ENCODE measurements at regions not wholly inside any gene's neighbourhood (a gene's known extent, or its start where the extent isn't known, plus 50 kb on each side); places are given as distances from the start of the nearest gene placed in this dataset.

GRCh38 chr20:1790386-1790785 lies 104.8 kb upstream of the SIRPA start:
- Histone ChIP-seq H3F3A (ENCODE audit: low read length, unreplicated experiment) (no peaks in the 10 kb centered on the region), H3K9ac (ENCODE audit: low read length) (no peak overlapping the region), H3K4me1 (ENCODE audit: insufficient read depth, low read length) (no peaks in the 10 kb centered on the region), H4K20me1 (ENCODE audit: low read length) (no peaks in the 10 kb centered on the region), H3K9me3 (ENCODE audit: low read length) (no peaks in the 10 kb centered on the region), H3K79me2 (ENCODE audit: low read length) (no peaks in the 10 kb centered on the region), H3K27ac (ENCODE audit: low read length) (no peak overlapping the region), H3K4me3 (ENCODE audit: low read length) (no peak overlapping the region), H3K4me2 (ENCODE audit: low read length) (no peak overlapping the region), H3K9me2 (replicated peaks; ENCODE audit: low read length) (no peaks in the 10 kb centered on the region), H3K36me3 (ENCODE audit: low read depth, low read length) (no peaks in the 10 kb centered on the region), H2AFZ (ENCODE audit: low read length) (no peak overlapping the region), H3K27me3 (ENCODE audit: low read length) (no peaks in the 10 kb centered on the region)
- ChIA-PET POLR2A (ENCODE audit: unreplicated experiment) (no interaction called here), CTCF (no interaction called here)
- ATAC-seq (no peak), DNase-seq (no peak)
- intact Hi-C loops (cut with micrococcal nuclease): no loop called here
- TF ChIP-seq EZH2 (IDR thresholded peaks at IDR 0.05; ENCODE audit: low read length, unreplicated experiment) (no peak), EZH2phosphoT487 (IDR thresholded peaks at IDR 0.05; ENCODE audit: borderline replicate concordance, low read length) (no peak)
- TF ChIP-seq, protein P1, sequence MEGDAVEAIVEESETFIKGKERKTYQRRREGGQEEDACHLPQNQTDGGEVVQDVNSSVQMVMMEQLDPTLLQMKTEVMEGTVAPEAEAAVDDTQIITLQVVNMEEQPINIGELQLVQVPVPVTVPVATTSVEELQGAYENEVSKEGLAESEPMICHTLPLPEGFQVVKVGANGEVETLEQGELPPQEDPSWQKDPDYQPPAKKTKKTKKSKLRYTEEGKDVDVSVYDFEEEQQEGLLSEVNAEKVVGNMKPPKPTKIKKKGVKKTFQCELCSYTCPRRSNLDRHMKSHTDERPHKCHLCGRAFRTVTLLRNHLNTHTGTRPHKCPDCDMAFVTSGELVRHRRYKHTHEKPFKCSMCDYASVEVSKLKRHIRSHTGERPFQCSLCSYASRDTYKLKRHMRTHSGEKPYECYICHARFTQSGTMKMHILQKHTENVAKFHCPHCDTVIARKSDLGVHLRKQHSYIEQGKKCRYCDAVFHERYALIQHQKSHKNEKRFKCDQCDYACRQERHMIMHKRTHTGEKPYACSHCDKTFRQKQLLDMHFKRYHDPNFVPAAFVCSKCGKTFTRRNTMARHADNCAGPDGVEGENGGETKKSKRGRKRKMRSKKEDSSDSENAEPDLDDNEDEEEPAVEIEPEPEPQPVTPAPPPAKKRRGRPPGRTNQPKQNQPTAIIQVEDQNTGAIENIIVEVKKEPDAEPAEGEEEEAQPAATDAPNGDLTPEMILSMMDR (conservative IDR thresholded peaks at IDR 0.05; ENCODE audit: low read depth, low read length): no peak
- BruUV-seq (replicated peaks): no TSS peak

DNA sequence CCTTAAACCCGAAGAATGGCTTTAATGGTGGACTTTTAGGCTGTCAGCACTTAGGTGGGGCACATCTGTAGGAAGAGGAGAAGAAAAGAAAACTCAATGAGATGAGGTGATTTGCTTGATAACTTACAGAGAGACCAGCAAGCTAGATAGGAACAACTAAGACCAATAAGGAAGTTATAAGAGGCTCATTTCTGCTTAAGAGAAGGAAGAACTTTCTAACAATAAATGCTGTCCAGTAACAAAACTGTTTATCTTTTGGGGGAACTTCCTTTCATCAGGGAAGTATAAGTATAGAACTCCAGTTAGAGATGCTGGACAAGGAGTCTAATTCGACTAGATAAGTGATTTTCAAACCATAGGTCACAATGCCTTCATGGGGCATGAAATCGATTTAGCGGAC lies 107.2 kb upstream of the SIRPA start:
- intact Hi-C loops (cut with micrococcal nuclease): no loop called here
- H3K79me2 ChIP-seq (ENCODE audit: low read length): no peaks in the 10 kb centered on the region

GRCh38 chr20:1786486-1786885 lies 108.7 kb upstream of the SIRPA start:
- ATAC-seq (no peak), DNase-seq (no peak)
- Histone ChIP-seq H4K20me1 (ENCODE audit: low read length) (no peaks in the 10 kb centered on the region), H3K27me3 (ENCODE audit: low read length) (no peaks in the 10 kb centered on the region), H3K36me3 (ENCODE audit: low read depth, low read length) (no peaks in the 10 kb centered on the region), H3K27ac (ENCODE audit: low read length) (no peak overlapping the region), H3K9ac (ENCODE audit: low read length) (no peak overlapping the region), H3F3A (ENCODE audit: low read length, unreplicated experiment) (no peaks in the 10 kb centered on the region), H2AFZ (ENCODE audit: low read length) (no peak overlapping the region), H3K4me1 (ENCODE audit: insufficient read depth, low read length) (no peaks in the 10 kb centered on the region), H3K9me3 (ENCODE audit: low read length) (no peaks in the 10 kb centered on the region), H3K4me3 (ENCODE audit: low read length) (no peak overlapping the region), H3K4me2 (ENCODE audit: low read length) (no peak overlapping the region), H3K9me2 (replicated peaks; ENCODE audit: low read length) (no peaks in the 10 kb centered on the region), H3K79me2 (ENCODE audit: low read length) (no peaks in the 10 kb centered on the region)
- intact Hi-C loops (cut with micrococcal nuclease): no loop called here
- no TSS peak for BruUV-seq (replicated peaks)
- TF ChIP-seq EZH2phosphoT487 (IDR thresholded peaks at IDR 0.05; ENCODE audit: borderline replicate concordance, low read length): no peak
- POLR2A ChIA-PET (ENCODE audit: unreplicated experiment): no interaction called here
- CTCF ChIA-PET: no interaction called here

More for the DNA sequence above, 107.2 kb upstream of the SIRPA start:
- Histone ChIP-seq H4K20me1 (ENCODE audit: low read length) (no peaks in the 10 kb centered on the region), H2AFZ (ENCODE audit: low read length) (no peak overlapping the region), H3K9ac (ENCODE audit: low read length) (no peak overlapping the region), H3K36me3 (ENCODE audit: low read depth, low read length) (no peaks in the 10 kb centered on the region), H3K9me3 (ENCODE audit: low read length) (no peaks in the 10 kb centered on the region), H3F3A (ENCODE audit: low read length, unreplicated experiment) (no peaks in the 10 kb centered on the region), H3K4me1 (ENCODE audit: insufficient read depth, low read length) (no peaks in the 10 kb centered on the region), H3K9me2 (replicated peaks; ENCODE audit: low read length) (no peaks in the 10 kb centered on the region), H3K4me3 (ENCODE audit: low read length) (no peak overlapping the region), H3K27ac (ENCODE audit: low read length) (no peak overlapping the region), H3K4me2 (ENCODE audit: low read length) (no peak overlapping the region), H3K27me3 (ENCODE audit: low read length) (no peaks in the 10 kb centered on the region)
- DNase-seq (no peak), ATAC-seq (no peak)
- CTCF ChIA-PET: no interaction called here
- POLR2A ChIA-PET (ENCODE audit: unreplicated experiment): no interaction called here
- TF ChIP-seq, protein P1 (conservative IDR thresholded peaks at IDR 0.05; ENCODE audit: low read depth, low read length): no peak
- TF ChIP-seq EZH2 (IDR thresholded peaks at IDR 0.05; ENCODE audit: low read length, unreplicated experiment) (no peak), EZH2phosphoT487 (IDR thresholded peaks at IDR 0.05; ENCODE audit: borderline replicate concordance, low read length) (no peak)
- no TSS peak for BruUV-seq (replicated peaks)

Data from PC-3 (cell line).